NCI-H2196 treated with DMSO at 0.1 percent for 48 hours (cell line): ENCODE measurements at regions not wholly inside any gene's neighbourhood (a gene's known extent, or its start where the extent isn't known, plus 50 kb on each side); places are given as distances from the start of the nearest gene placed in this dataset.
"Not testable (repeated sequence)": the region's sequence is repeated elsewhere in the genome, so short reads cannot be mapped to it uniquely, and the experiment has no call there.

ENCODE experiments used
- DNase-seq: peaks from one replicate; lab custom pipeline; 2025; ENCODE audit not compliant: unreplicated experiment; lab: John Stamatoyannopoulos, UW

DNA sequence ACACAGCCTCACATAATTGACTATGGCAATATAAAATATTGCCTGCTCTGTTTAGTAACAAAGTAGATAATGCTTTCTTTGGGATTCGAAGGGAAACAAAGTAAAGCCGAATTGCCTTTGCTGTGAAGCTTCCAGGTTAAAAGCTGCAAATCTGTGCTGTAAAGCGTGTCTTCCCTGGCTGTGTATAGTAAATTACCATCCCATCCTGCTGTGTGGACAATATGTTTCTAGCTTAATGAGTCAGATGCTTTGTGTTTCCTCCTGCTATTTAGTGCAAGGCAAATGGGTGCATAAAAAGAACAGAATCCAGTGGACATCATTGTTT is 265.1 kb downstream of the SOCS6 start:
- no peak for DNase-seq

DNA sequence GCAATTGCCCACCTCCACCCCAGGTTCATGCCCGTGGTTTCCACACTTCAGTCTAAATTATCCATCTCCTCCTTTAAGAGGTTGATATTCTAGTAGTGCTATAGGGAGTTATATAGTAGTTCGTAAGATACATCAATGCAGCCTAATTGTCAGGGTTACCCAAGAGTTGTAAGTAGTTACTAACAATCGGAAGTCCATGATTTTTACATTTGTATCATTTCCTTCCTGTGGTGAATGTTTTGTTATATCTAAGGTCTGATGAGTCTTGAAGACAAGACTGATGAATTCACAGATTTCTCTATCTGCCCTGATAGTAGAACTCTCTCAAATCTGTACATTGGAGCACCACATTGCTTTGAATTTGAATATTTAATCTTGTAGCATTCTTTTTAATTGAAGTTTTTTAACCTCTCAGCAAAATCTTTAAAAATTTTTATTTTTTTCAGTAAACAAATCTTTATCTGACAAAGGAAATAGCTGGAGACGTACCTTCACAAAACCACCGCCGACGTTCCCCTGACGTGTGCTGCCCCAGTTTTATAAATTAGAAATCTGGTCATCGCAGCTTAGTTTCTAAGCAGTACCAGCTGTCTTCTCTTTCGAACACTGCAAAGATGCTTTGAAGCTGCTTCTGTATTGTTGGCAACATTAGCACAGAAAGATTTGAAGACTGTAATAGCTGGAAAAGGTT is 264.5 kb downstream of the SOCS6 start:
- no peak for DNase-seq

DNA sequence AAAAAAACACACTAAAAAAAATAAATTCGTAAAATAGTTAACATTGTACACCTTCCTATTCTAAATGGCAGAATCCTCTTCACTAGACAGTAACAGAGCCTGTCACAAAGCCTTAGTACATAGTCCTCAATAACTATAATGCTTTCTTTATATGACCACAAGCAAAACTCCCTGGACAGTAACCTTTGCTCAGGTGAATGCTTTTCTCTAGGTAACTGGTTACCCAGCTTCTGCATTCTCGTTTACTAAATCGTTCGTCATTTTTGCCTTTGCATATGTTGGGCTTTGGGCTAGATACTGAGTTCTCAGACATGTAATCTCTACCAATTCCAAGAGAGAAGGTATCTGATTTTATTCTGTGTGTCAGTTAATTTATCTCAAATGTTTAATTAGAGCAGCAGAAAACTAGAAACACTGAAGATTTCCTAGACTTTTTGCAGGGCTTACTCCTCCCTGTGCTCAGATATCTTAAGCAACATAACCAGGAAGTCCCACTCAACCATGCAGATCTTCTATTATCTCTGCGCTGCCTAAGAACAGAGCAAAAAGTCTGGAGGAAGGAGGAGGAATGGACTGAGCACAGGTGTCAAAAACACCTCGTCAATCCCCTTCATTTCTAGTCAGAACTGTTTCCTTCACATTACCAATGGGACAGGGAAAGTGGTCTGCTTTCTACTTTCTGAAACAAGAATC is 247.7 kb downstream of the SOCS6 start:
- DNase-seq: no peak

- no peak for DNase-seq
Measured at GRCh38 chr18:70535041-70535440, 246.2 kb downstream of the SOCS6 start.

DNA sequence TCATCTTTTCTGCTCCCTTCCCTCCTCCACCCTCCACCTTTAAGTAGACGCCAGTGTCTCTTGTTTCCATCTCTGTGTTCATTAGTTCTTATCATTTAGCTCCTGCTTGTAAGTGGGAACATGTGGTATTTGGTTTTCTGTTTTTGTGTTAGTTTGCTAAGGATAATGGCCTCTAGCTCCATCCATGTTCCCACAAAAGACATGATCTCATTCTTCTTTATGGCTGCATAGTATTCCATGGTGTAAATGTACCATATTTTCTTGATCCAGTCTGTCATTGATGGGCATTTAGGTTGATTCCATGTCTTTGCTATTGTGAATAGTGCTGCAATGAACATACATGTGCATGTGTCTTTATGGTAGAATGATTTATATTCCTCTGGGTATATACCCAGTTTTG is 236.5 kb downstream of the SOCS6 start:
- DNase-seq: not testable (repeated sequence)

- no peak for DNase-seq
Measured at GRCh38 chr18:70523792-70524182, 234.9 kb downstream of the SOCS6 start.

- no peak for DNase-seq
Measured at GRCh38 chr18:70523035-70523791, 234.4 kb downstream of the SOCS6 start.

- no peak for DNase-seq
Measured at GRCh38 chr18:70522183-70522680, 233.4 kb downstream of the SOCS6 start.

DNA sequence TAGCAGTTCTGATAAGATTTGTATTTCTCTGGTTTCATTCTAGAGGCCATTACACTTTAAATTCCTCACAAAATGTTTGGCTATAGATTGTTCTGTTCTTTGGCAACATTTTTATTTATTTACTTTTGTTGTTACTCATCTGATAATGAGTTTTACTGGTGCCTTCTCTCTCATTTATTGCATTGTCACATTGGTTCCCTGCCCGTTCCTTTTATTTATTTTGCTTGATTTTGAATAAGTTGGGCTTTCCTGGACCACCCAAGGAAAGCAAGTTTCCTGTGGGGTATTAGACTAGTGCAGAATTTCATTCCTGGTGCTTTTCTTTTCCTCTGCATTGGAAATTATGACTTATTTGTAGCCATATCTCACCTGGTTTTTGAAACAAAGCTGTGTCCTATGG is 232.0 kb downstream of the SOCS6 start:
- DNase-seq: no peak

GRCh38 chr18:70513502-70514171 is 224.8 kb downstream of the SOCS6 start:
- no peak for DNase-seq

DNA sequence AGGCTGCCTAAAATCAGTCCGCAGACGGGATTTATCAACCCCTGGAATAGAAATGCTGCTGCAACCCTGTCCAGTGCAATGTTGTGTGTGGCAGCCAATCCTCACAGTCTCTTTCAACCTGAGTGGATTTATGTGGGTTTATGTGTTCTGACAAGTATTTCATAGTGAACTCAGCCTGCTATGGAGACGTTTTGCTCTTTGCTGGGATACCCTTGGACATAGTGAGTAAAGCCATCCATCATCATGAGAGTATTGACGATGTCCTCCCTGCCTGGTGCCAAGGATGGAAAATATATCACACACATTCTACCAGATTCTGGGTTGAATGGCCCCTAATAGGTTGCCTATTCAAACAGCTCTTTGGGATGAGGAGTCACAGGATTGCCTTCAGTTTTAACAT is 219.1 kb downstream of the SOCS6 start:
- no peak for DNase-seq

DNA sequence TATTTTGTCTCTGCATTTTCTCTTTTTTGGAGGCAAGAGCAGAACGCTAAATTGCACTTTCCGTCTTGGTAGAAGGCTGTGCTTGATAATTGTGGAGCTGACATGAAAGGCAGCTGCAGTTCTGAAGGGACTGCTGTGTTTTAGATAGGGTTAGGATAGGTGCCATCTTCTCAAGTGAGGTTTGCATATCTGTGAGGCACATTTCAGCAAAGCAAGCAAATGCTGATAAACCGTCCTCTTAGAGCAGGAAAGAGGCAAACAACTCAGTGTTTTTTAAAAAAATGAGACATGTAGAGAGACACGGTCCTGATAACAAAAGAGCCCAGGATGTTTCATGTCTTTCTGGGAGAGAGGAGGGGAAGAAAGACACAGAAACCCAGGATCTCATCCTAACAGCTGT is 217.7 kb downstream of the SOCS6 start:
- DNase-seq: no peak

DNA sequence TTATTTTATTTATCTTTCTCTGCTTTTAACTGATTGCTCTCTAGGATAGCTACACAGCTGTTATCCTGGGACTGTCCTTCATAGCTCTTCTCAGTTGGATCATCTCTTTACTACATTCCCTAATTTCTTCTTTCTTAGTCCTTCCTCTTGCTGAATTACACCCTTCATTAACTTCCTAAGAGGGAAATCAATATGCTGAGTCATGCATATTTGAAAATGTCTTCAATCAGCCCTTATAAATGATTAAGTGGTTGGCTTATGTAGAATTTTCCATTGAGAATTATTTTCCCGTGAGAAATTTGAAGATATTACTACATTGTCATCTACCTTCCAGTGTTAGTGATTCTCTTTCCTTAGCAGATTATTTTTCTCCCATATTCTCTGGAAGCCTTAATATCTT is 214.2 kb downstream of the SOCS6 start:
- no peak for DNase-seq

- DNase-seq: no peak
Measured at GRCh38 chr18:70501358-70501757, 212.5 kb downstream of the SOCS6 start.

- no peak for DNase-seq
Measured at GRCh38 chr18:70500748-70501147, 211.9 kb downstream of the SOCS6 start.

GRCh38 chr18:70499218-70499691 is 210.4 kb downstream of the SOCS6 start:
- no peak for DNase-seq

GRCh38 chr18:70496353-70497294 is 207.8 kb downstream of the SOCS6 start:
- DNase-seq: no peak

GRCh38 chr18:70494524-70494923 is 205.7 kb downstream of the SOCS6 start:
- DNase-seq: no peak

GRCh38 chr18:70493461-70493860 is 204.6 kb downstream of the SOCS6 start:
- DNase-seq: no peak

- no peak for DNase-seq
Measured at GRCh38 chr18:70491734-70492348, 203.0 kb downstream of the SOCS6 start.
